Smooth muscle cell (in vitro differentiated cells): ENCODE measurements at regions not wholly inside any gene's neighbourhood (a gene's known extent, or its start where the extent isn't known, plus 50 kb on each side); places are given as distances from the start of the nearest gene placed in this dataset.

Experiments
- DNase-seq: peaks from one replicate; lab custom pipeline; 2025; ENCODE audit not compliant: unreplicated experiment; lab: John Stamatoyannopoulos, UW
- H2AFZ ChIP-seq: fragments of 200-600 bp; sonication (generic); 2 replicates; pipeline ENCODE4 v1.6.0; 2016; ENCODE audit warnings: antibody characterized with exemption, low read depth, mild to moderate bottlenecking
- H3F3A ChIP-seq: fragments of 200-600 bp; sonication (generic); 2 replicates; pipeline ENCODE4 v1.6.0; 2017; ENCODE audit warnings: antibody characterized with exemption, low read depth
- H3K27ac ChIP-seq: fragments of 200-600 bp; sonication (generic); 2 replicates; pipeline ENCODE4 v1.5.1; 2016; ENCODE audit warnings: low read depth, mild to moderate bottlenecking
- H3K27me3 ChIP-seq: fragments of 200-600 bp; sonication (generic); 2 replicates; pipeline ENCODE4 v1.6.1; 2016; ENCODE audit warnings: low read depth, mild to moderate bottlenecking
- H3K36me3 ChIP-seq: fragments of 200-600 bp; sonication (generic); 2 replicates; pipeline ENCODE4 v1.5.1; 2016; ENCODE audit warnings: low read depth
- H3K4me1 ChIP-seq: fragments of 200-600 bp; sonication (generic); 2 replicates; pipeline ENCODE4 v1.5.1; 2016; ENCODE audit warnings: low read depth
- H3K4me2 ChIP-seq: fragments of 200-600 bp; sonication (generic); 2 replicates; pipeline ENCODE4 v1.6.0; 2016; ENCODE audit warnings: mild to moderate bottlenecking
- H3K4me3 ChIP-seq: fragments of 200-600 bp; sonication (generic); 2 replicates; pipeline ENCODE4 v1.5.1; 2016; ENCODE audit warnings: mild to moderate bottlenecking
- H3K79me2 ChIP-seq: fragments of 200-600 bp; sonication (generic); 2 replicates; pipeline ENCODE4 v1.6.0; 2016; ENCODE audit warnings: low read depth, mild to moderate bottlenecking
- H3K9ac ChIP-seq: fragments of 200-600 bp; sonication (generic); 2 replicates; pipeline ENCODE4 v1.6.0; 2016; ENCODE audit warnings: low read depth
- H3K9me3 ChIP-seq: fragments of 200-600 bp; sonication (generic); replicated peaks from 2 replicates; pipeline ENCODE4 v1.5.1; 2016; ENCODE audit warnings: low read depth
- H4K20me1 ChIP-seq: fragments of 200-600 bp; sonication (generic); 2 replicates; pipeline ENCODE4 v1.6.0; 2016; ENCODE audit warnings: low read depth
- CTCF ChIP-seq: fragments of 200-600 bp; sonication (generic); IDR thresholded peaks from 2 replicates; pipeline ENCODE4 v1.5.1; 2017; ENCODE audit warnings: borderline replicate concordance, mild to moderate bottlenecking, antibody characterized with exemption; ENCODE audit not compliant: insufficient read depth, poor library complexity, severe bottlenecking
- WGBS: methylation state at CpG from one replicate; pipeline ENCODE4 v1.1.7; 2016; ENCODE audit warnings: low lambda C conversion rate; 5-methylcytosine and 5-hydroxymethylcytosine counted together

GRCh38 chr18:78622251-78622906 is 357.2 kb upstream of the SALL3 start:
- Histone ChIP-seq H3K4me1 (no peaks in the 10 kb centered on the region), H3K27me3 (no peaks in the 10 kb centered on the region), H3K4me2 (no peak overlapping the region), H2AFZ (no peak overlapping the region), H3K9me3 (no peaks in the 10 kb centered on the region), H3K79me2 (no peaks in the 10 kb centered on the region), H3K36me3 (no peaks in the 10 kb centered on the region), H4K20me1 (no peaks in the 10 kb centered on the region), H3K4me3 (no peak overlapping the region), H3F3A (no peaks in the 10 kb centered on the region), H3K9ac (no peak overlapping the region), H3K27ac (no peak overlapping the region)
- no peak for DNase-seq
- 74% methylated on average over 11 of the region's 11 CpGs for WGBS
- TF ChIP-seq CTCF: no peak

GRCh38 chr18:78622907-78623541 is 356.6 kb upstream of the SALL3 start:
- TF ChIP-seq CTCF: no peak
- no peak overlapping the region for H3K4me3 ChIP-seq
- no peaks in the 10 kb centered on the region for H3K27me3 ChIP-seq
- H4K20me1 ChIP-seq: no peaks in the 10 kb centered on the region
- H3F3A ChIP-seq: no peaks in the 10 kb centered on the region
- H3K36me3 ChIP-seq: no peaks in the 10 kb centered on the region
- WGBS: 84% methylated on average over 16 of the region's 16 CpGs
- H2AFZ ChIP-seq: no peak overlapping the region
- H3K79me2 ChIP-seq: no peaks in the 10 kb centered on the region
- no peak for DNase-seq
- no peaks in the 10 kb centered on the region for H3K4me1 ChIP-seq
- no peak overlapping the region for H3K4me2 ChIP-seq
- no peaks in the 10 kb centered on the region for H3K9me3 ChIP-seq
- H3K9ac ChIP-seq: no peak overlapping the region
- no peak overlapping the region for H3K27ac ChIP-seq

DNA sequence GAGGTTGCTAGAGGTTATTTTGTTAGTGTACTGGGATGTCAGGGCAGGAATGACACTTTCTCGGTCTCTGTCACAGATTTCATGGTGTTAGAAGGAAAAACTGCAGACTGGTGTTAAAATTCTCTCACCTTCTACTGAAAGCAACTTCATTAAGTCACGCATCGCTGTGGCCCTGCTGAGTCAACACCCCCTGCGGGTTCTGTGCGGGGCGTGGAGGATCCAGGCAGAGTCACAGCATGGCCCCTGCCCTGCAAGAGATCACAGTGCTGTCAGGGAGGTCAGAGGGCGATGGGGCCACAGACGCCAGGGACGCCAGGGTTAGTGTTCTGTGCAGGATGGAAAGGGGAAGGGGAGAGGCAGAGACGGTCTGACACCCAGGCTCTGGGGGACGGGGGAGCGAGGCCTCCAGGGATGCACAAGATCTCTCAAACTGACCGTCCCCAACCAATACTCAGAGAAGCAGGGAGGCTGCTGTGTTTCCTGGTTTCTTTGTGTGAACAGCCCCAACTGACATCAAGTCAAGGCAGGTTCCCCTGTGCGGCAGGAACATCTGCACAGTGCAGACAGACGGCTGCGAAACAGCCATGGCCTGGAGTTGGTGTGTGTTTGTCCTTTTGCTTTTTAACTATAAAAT is 354.9 kb upstream of the SALL3 start:
- no peak for TF ChIP-seq CTCF
- H3K27ac ChIP-seq: no peak overlapping the region
- no peak for DNase-seq
- no peak overlapping the region for H3K4me2 ChIP-seq
- no peaks in the 10 kb centered on the region for H3K79me2 ChIP-seq
- H3F3A ChIP-seq: no peaks in the 10 kb centered on the region
- no peaks in the 10 kb centered on the region for H3K9me3 ChIP-seq
- WGBS: 74% methylated on average over 16 of the region's 16 CpGs
- H3K4me1 ChIP-seq: no peaks in the 10 kb centered on the region
- no peaks in the 10 kb centered on the region for H3K27me3 ChIP-seq
- no peak overlapping the region for H3K9ac ChIP-seq
- no peaks in the 10 kb centered on the region for H3K36me3 ChIP-seq
- H3K4me3 ChIP-seq: no peak overlapping the region
- no peaks in the 10 kb centered on the region for H4K20me1 ChIP-seq
- no peak overlapping the region for H2AFZ ChIP-seq
